GM10248 (cell line): ENCODE measurements at regions not wholly inside any gene's neighbourhood (a gene's known extent, or its start where the extent isn't known, plus 50 kb on each side); places are given as distances from the start of the nearest gene placed in this dataset.

Source experiments
- CTCF ChIA-PET: fragments of 300-600 bp; sonication (Branson Sonifier 250); formaldehyde crosslinking; extraction: SDS; loops from one replicate; lab custom pipeline; 2021; ENCODE audit warnings: antibody characterized with exemption; lab: Yijun Ruan, JAX
- POLR2A ChIA-PET: fragments of 350-650 bp; sonication (Branson Sonifier 250); formaldehyde crosslinking; extraction: SDS; loops from one replicate; lab custom pipeline; 2020; ENCODE audit warnings: antibody characterized with exemption; lab: Yijun Ruan, JAX
- DNase-seq: peaks from one replicate; pipeline ENCODE4 v3.0.0; 2012; ENCODE audit errors: extremely low spot score
- CTCF ChIP-seq: IDR thresholded peaks from 2 replicates; pipeline ENCODE4 v1.5.1; 2012; ENCODE audit warnings: mild to moderate bottlenecking, low read depth; ENCODE audit errors: extremely low read depth, missing control alignments, control extremely low read depth

- CTCF ChIA-PET, result interaction anchor here (1.3 kb wide), 1 partner anchor 14 kb away, joined by 3 read pairs; no protein-coding TSS in a partner anchor
- no peak for TF ChIP-seq CTCF
- POLR2A ChIA-PET, result no interaction called here
- DNase-seq, result no peak
Measured at GRCh38 chr13:40170982-40171381, 495.5 kb downstream of the FOXO1 start.

- TF ChIP-seq CTCF, result no peak
- ChIA-PET POLR2A (no interaction called here), CTCF (no interaction called here)
- no peak for DNase-seq
Measured at GRCh38 chr13:40171566-40171965, 494.9 kb downstream of the FOXO1 start.

GRCh38 chr13:40172149-40172591 lies 494.3 kb downstream of the FOXO1 start:
- CTCF ChIA-PET, result no interaction called here
- DNase-seq, result no peak
- no peak for TF ChIP-seq CTCF
- POLR2A ChIA-PET, result no interaction called here

- no peak for DNase-seq
- CTCF ChIA-PET, result interaction anchor here (1.9 kb wide), 2 partner anchors 9 to 10 kb away, joined by 7 to 8 read pairs; no protein-coding TSS in a partner anchor
- TF ChIP-seq CTCF, result no peak
- POLR2A ChIA-PET, result no interaction called here
Measured at GRCh38 chr13:40172878-40173277, 493.6 kb downstream of the FOXO1 start.

GRCh38 chr13:40175639-40176038 lies 490.8 kb downstream of the FOXO1 start:
- no peak for TF ChIP-seq CTCF
- ChIA-PET CTCF (no interaction called here), POLR2A (no interaction called here)
- DNase-seq, result no peak

GRCh38 chr13:40176242-40176641 lies 490.2 kb downstream of the FOXO1 start:
- POLR2A ChIA-PET, result no interaction called here
- CTCF ChIA-PET, result interaction anchor here (1.3 kb wide), 1 partner anchor 9 kb away, joined by 3 read pairs; no protein-coding TSS in a partner anchor
- no peak for TF ChIP-seq CTCF
- no peak for DNase-seq
